ENCODE measurements at regions not wholly inside any gene's neighbourhood (a gene's known extent, or its start where the extent isn't known, plus 50 kb on each side); places are given as distances from the start of the nearest gene placed in this dataset.

GRCh38 chr16:61412562-61412961 lies 623.7 kb downstream of the CDH8 start (continued):
- TF ChIP-seq NEUROD1 (IDR thresholded peaks at IDR 0.05; ENCODE audit: borderline replicate concordance, low read depth, low read length, partially characterized antibody) (no peak), KDM2B (CRISPR knock-in tag; IDR thresholded peaks at IDR 0.05) (no peak)

- Histone ChIP-seq H2AFZ (ENCODE audit: low read depth, low read length) (no peak overlapping the region), H3K4me1 (replicated peaks in 1 of 2; ENCODE audit: control insufficient read depth in 2 of 2, insufficient read depth in 2 of 2, low read length in 2 of 2) (no peaks in the 10 kb centered on the region), H3K4me3 (no peak overlapping the region), H3K9me3 (replicated peaks; ENCODE audit: control insufficient read depth, insufficient read depth, low read depth, low read length) (no peaks in the 10 kb centered on the region), H3K9me1 (ENCODE audit: control insufficient read depth, insufficient read depth, low read length) (no peaks in the 10 kb centered on the region), H3K27ac (ENCODE audit: extremely low read depth, low read depth, low read length) (no peak overlapping the region), H3K36me3 (ENCODE audit: control insufficient read depth, insufficient read depth, low read length) (no peaks in the 10 kb centered on the region), H3K4me2 (ENCODE audit: insufficient read depth, low read length) (no peak overlapping the region), H3K27me3 (ENCODE audit: control insufficient read depth in 2 of 2, insufficient read depth in 2 of 2, low read length in 2 of 2) (no peaks in the 10 kb centered on the region), H4K20me1 (replicated peaks; ENCODE audit: control insufficient read depth, insufficient read depth, low read length) (no peaks in the 10 kb centered on the region), H3K9ac (ENCODE audit: insufficient read depth in 1 of 2, low read depth in 2 of 2, low read length in 2 of 2) (no peak overlapping the region), H3K79me2 (ENCODE audit: control insufficient read depth, insufficient read depth, low read length) (no peaks in the 10 kb centered on the region)
- FAIRE-seq = no peak
- TF ChIP-seq HSF4 (CRISPR knock-in tag; IDR thresholded peaks at IDR 0.05; ENCODE audit: borderline replicate concordance) (no peak), TCF7 (IDR thresholded peaks at IDR 0.05; ENCODE audit: borderline replicate concordance) (no peak), JUND (IDR thresholded peaks at IDR 0.05; ENCODE audit: borderline replicate concordance, low read depth, low read length) (no peak), JUND (tag; IDR thresholded peaks at IDR 0.05; ENCODE audit: borderline replicate concordance, low read depth, low read length) (no peak), ZC3H11A (IDR thresholded peaks at IDR 0.05; ENCODE audit: low read depth, low read length) (no peak), MAX (CRISPR knock-in tag; IDR thresholded peaks at IDR 0.05) (no peak), SMAD2 (IDR thresholded peaks at IDR 0.05; ENCODE audit: low read depth, low read length) (no peak), ZNF274 (IDR thresholded peaks at IDR 0.05; ENCODE audit: borderline replicate concordance, low read depth, low read length) (no peak), STAT6 (CRISPR knock-in tag; IDR thresholded peaks at IDR 0.05) (no peak), SMARCE1 (IDR thresholded peaks at IDR 0.05) (no peak)
- in situ Hi-C loops (cut with MboI) = no loop called here
- ChIA-PET CTCF (ENCODE audit: low intra/inter-chr PET ratio) (no interaction called here), POLR2A (no interaction called here)
- intact Hi-C loops (cut with micrococcal nuclease) = no loop called here
- no peak for ATAC-seq
- BruUV-seq (replicated peaks) = no TSS peak
- DNase-seq (ENCODE audit: extremely low read depth in 1 of 4, low spot score in 3 of 4) = no peak
Observed at GRCh38 chr16:61409604-61410003, 626.6 kb downstream of the CDH8 start.
